ENCODE measurements at regions not wholly inside any gene's neighbourhood (a gene's known extent, or its start where the extent isn't known, plus 50 kb on each side); places are given as distances from the start of the nearest gene placed in this dataset.

DNA sequence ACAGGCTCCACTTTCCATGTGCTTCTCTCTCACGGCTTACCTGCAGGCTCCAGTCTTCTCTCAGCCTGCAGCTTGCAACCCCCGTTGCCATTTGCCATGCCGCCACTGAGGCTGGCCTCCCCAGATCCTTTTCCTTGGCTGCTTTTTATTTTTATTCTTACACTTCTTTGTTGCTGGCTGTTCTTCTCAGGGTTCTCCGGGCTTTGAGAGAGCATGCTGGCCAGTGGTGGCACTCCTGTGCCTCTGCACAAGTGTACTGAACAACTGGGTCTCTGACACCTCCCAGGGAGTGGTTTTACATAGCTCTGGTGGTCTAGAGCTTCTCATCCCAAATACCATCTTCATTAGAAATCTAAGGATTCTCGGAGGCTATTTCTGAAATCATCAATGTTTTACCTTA is 241.7 kb upstream of the MTNR1B start:
- TF ChIP-seq EZH2 (IDR thresholded peaks at IDR 0.05; ENCODE audit: low read length, unreplicated experiment): no peak
- TF ChIP-seq, protein P1, sequence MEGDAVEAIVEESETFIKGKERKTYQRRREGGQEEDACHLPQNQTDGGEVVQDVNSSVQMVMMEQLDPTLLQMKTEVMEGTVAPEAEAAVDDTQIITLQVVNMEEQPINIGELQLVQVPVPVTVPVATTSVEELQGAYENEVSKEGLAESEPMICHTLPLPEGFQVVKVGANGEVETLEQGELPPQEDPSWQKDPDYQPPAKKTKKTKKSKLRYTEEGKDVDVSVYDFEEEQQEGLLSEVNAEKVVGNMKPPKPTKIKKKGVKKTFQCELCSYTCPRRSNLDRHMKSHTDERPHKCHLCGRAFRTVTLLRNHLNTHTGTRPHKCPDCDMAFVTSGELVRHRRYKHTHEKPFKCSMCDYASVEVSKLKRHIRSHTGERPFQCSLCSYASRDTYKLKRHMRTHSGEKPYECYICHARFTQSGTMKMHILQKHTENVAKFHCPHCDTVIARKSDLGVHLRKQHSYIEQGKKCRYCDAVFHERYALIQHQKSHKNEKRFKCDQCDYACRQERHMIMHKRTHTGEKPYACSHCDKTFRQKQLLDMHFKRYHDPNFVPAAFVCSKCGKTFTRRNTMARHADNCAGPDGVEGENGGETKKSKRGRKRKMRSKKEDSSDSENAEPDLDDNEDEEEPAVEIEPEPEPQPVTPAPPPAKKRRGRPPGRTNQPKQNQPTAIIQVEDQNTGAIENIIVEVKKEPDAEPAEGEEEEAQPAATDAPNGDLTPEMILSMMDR (conservative IDR thresholded peaks at IDR 0.05; ENCODE audit: low read depth, low read length): no peak
